Activated CD4-positive, CD25-positive, alpha-beta regulatory T cell (primary cell): ENCODE measurements at regions not wholly inside any gene's neighbourhood (a gene's known extent, or its start where the extent isn't known, plus 50 kb on each side); places are given as distances from the start of the nearest gene placed in this dataset.

ENCODE experiments used
- DNase-seq, 4 experiments: peaks; one replicate each; lab custom pipeline; 2025; lab: John Stamatoyannopoulos, UW

DNA sequence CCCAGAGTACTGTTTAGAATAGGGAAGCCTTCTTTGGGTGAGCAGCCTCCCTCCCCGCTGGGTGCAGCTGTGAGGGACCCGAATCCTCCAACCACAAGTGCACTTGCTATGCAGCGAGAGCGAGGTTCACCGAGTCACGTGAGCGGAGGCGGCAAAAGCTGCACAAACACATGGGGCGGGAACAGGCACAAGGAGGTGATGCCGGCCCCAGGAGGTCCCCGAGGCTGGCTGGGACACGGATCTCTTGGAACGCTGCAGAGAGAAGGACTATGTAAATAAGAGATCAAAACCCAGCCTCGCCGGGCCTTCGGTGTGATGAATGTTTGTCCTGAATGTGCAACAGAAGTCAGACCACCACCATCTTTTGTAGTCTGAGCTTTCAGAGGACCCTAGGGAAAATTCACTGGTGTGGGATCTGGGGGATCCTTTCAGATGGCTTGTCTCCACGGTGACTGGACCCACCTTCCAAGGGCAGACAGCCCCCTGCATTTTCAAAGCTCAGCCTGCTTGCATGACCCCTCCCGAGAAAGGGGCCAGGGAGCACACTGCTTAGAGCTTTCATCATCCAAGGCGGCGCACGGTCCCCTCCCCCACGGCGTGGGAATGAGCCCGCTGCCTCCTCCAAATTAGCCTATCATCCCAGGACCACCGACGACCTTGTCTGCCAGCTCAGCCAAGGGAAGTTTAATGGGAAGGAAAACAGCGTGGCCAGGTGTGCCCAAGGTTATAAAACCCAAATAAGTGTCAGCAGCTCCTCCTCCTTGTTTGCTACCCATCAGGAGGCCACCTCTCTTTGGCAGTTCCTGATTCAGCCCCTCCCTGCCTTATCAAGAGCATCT, 327.7 kb downstream of the CXCL12 start:
- DNase-seq, result no peak

DNA sequence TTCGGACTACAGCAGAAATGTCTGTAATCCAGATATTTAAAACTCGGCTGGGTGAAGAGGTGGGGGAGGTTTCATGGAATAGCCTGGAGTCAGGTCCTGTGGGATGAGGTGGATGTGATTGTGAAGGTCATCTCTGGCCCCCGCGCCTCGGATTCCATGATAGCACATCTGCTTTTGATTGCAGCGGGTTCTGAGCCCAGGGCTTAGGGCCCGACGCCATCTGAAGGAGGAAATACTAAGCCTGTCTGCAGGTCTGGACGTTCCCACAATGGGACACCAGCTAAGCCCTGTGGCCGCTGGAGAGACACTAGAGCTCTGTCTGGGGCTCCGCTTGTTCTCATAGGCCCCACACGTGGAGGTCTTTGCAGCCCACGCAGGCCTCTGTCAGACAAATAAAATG, 328.7 kb downstream of the CXCL12 start:
- DNase-seq, result no peak

DNA sequence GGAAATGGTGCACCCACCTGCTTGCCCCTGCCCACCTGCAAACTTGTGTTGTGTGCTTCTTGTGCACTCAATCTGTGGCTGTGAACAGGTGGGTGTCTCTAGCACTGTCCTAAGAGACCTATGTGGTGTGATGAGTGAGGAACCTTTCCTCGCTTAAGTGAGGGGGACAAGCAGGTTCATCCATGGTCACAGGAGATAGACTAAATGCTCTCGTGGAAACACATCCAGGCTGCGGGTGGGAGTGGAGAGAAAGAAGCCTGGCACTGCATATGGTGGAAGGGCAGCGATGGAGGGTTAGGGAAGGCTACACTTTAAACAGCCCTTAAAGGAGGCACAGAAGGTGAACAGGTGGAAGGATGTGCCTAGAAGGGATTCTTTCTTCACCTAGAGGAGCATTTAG, 330.9 kb downstream of the CXCL12 start:
- no peak for DNase-seq

DNA sequence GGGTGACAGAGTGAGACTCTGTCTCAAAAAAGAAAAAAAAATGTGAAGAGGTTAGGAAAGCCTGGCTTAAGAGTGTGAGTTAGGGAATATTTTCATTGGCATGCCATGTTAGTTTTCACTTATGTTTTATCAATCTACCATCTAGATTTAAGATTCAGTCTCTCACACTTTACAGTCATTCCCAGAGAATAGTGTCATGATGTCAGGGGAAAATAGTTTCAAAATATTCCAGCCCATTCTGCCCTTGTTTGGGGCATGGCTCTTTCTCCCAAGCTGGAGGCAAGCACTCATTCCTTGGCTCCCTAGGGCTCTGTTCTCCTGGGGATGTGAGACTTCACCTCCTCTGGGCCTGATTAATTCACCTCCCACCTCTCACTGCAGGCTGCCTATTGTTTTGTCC, 331.5 kb downstream of the CXCL12 start:
- no peak for DNase-seq

DNA sequence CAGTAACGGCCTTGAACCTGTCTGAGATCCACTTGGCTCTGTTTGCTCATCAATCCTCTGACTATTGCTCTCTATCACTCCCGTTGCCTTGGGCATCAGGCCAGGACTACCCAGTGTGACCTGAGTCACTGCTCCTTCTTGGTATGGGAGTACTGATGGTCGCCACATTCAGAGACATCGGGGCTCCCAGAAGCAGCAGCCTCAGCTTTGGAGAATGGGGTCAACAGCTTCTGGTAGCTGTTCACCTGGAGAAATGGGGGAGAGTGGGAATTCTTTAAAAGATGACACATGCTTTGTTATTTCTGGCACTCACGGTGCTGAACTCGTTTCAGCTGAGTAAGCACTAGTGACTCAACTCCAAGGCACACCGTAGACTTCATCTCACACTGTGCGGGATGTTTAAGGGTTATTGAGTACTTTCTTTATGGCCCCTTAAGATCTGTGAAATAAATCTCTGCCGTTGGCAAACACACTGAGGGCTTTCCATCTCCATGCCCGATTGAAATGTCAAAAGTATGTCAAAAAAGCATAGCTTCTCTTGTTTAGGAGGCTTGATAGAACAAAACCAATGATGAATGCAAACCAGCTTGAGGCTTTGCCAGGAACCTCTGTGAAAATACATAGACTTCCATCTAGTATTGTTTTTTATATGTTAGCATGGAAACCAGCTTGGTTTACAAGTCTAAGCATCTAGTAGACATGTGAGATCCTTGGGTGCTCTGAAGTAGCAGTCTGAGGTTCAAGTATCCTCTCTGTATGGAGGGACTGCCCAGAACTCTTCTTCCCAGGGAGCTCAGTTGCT, 333.1 kb downstream of the CXCL12 start:
- no peak for DNase-seq

DNA sequence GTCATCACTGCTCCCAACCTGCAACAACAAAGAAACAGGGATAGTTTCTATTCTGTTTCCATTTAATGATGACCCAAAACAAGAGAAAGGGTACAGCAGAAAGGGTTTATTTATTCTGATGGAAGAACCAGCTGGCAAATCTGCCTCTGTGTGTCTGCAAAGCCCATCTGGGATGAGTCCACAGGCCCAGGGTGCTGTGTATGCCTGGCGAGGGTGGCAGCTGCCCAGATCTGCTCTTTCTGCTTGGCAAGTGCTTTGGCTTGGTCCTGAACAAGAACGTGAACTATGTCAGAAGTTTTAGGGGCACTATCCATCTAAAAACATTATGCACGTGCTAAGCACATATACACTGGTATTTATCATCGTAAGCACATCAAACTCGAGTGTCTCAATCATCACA, 333.8 kb downstream of the CXCL12 start:
- no peak for DNase-seq

DNA sequence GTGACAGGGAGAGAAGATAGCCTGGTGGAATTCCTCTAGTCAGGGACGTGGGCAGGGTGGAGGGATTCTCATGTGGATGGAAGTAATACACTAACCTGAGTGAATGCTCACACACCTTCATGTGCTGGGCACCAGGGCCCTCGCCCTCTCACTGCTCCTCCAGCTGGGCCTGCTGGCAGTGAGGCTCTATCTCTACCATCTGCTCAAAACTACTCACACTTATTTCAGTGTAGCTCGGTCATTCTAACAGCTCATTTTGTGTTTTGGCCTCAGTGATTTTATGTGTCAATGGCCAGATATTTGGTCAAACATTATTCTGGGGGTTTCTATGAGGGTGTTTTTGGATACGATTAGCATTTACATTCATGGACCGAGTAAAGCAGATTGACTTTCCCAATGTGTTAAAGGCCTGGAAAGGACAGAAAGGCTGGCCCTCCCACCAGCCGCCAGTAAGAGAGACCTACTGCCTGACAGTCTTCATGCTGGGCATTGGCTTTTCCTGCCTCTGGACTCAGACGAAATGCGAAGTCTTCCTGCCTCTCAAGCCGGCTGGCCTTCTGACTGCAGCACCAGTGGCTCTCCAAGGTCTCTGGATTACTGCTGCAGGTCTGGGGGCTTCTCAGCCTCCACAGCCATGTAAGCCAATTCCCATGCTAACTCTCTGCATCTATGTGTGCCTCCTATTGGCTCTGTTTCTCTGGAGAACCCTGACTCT, 335.4 kb downstream of the CXCL12 start:
- DNase-seq, result no peak

DNA sequence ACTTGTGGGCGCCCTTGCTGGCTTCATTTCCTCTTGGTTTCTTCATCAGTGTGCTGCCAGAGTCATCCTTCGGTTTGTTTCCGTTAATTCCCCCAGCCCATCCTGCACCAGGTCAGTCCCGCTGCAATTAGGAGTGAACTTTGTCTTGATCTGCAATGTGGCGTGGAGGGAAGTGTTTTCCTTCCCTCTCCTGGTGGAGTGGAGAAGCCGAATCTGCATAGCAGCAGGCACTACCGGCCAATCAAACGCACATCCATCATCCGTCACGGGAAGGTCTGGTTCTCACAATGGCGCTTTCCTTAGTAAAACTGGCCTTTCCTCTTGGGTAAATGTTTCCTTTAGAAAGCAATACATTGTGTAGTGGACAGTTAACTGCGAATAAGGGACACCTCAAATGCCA, 337.5 kb downstream of the CXCL12 start:
- DNase-seq, result no peak

DNA sequence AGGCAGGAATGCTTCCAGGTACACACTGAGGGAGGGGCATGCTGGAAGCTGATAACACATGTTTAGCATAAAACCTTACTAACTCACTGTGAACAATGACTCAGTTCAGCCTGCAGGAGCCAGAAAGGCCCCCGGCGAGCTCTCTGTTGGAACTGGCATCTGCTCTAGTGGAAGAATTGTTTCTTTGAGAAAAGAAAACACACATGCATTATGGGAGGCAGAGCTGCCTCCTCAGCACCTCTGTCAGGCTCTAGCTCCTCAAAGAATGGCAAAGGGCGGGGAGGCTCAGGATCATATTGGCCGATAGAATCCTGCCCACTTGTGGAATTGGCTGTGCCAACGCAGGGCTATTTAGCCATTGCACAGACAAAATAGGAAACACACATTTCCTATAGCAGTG, 338.3 kb downstream of the CXCL12 start:
- no peak for DNase-seq

DNA sequence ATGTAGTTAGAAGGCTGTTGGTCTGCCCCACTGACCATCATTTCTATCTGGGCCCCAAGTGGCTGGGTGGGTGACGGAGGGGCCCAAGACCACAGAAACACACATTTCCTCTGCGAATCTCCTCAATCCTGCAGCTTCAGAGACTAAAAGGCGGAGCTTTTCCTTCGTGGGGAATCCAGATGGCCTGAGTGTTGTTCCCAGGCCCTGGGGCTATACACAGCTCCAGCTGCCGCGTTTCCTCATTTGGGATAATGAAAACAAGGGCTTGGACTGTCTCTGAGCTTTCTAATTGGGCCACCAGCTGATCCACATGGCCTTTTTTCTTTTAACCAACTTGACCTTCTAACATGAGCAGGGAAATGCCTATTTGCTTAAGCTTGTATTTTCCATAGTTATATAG, 339.9 kb downstream of the CXCL12 start:
- DNase-seq, result no peak

DNA sequence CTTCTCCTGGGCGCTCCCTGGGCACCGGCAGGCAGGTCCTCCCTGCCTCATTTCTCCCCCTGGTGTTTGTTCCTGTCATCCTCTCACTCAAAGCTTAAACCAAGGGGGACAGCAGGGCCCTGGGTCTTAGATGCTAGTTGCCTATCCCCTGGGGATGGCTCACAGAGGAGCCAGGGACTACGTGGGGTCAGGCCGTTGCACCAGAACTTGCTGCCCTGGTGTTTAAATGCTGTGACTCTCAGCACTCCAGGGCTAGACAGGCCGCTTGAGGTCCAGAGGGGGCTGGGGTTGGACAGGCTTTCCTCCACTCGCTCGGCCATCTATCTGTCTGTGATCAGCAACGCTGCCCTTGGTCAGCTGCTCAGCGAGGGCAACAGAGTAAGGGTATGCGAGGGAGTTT, 340.3 kb downstream of the CXCL12 start:
- DNase-seq, result no peak

DNA sequence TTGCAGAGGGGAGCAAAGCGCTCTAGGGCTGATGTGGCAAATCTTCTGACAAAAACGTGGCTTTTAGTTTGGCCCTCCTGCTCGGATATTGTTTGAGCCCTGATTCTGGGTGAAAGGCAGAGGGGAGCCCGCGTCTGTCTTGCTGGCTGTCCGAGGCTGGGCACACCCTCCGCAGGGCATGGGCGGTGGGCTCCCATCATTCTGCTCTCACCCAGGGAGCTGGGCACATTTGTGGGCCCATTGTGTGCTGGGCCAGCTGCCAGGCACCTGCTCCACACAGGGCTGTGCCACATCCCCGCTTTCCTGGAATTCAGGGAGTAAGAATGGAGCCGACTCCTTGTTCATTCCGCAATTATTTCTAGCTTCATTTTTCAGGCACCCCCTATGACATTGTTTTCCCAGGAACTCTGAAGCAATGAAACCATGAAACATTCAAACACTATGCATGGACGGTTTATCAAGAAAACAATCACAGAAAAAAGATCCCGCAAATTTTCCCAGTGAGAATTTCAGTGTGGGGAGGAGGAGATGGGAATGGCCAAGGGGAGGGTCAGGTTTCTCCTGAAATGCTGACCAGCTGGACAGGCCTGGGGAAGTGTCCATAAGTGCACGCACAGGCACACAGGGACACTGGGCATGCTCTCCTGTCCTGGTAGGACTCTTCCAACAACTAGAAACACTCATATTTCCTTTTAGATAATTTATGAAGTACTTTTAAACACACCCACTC, 341.1 kb downstream of the CXCL12 start:
- no peak for DNase-seq

DNA sequence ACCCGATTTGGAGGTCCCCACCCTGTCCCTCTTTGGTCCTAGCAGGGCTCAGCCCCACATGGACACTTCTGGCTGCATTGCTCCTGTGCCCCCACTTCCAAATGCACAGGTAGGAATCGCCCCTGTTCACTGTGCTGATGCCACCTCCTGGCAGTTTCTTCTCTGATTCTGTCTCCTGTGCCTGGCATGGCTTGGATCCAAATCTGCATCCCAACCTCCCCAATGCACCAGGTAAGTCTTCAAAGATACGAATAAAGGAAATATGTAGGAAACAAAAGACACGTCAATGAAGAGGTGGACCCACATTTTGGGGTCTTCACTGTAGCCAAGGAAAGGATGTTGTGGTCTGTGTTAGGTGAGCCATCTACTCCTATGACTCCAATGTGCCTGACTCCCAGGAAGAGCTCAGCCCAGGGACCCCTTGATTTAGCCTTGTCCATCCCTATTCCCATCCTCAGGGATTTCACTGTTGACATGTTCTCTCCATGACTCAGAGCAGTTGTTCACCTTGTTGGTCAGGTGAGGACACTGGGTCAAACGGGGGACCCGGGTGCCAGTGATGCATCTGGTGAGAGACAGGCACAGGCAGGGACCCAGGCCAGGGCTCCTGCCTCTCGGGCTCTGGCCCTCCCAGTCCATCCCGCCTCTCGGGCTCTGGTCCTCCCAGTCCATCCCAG, 341.8 kb downstream of the CXCL12 start:
- no peak for DNase-seq

DNA sequence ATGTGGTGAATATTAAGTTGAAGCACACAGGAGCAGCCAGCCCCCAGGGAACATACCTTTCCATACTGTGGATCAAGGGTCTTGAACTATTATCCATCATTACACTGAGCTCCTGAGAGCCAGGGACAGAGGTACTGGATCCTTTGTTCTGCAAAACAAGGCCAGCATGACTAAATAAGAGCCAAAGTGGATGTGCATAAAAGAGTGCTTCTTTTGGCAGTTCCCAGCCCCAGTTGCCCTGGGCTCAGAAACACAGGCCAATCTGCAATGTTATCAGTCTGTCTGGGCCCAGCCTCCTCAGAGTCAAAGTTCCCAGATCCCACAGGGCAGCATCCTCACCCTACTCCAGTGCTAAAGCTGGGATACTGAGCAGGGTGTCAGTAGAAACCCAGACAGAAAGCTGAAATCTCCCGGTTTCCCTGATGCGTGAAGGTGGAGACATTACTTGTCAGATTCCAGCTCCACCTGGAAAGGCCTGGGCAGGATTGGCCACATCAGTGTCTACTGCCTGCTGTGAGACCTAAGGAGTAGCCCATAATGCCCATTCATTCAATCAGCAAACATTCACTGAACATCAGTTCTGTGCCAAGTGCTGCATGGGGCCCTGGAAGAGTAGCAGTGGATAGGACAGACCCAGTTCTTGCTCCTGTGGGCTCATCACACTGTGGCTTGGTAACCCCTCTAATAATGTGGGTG, 342.7 kb downstream of the CXCL12 start:
- no peak for DNase-seq

DNA sequence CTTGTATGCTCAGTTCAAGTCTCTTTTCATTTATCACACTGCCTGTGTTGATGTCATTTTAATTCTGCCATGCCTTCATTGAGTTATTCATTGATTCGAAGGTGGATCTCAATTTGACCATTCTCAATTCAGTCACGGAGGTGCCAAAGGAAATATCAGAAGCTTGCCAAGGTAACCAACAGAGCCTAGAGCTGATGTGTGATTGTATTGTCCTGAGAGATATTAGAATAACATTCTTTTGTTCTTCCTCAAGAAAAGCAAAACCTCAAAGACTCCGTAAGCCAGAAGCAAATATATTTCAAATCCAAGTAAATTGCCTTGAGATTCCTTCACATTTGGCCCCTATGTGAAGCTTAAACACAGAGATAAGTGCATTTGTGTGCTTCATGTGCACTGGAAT, 345.3 kb downstream of the CXCL12 start:
- no peak for DNase-seq

DNA sequence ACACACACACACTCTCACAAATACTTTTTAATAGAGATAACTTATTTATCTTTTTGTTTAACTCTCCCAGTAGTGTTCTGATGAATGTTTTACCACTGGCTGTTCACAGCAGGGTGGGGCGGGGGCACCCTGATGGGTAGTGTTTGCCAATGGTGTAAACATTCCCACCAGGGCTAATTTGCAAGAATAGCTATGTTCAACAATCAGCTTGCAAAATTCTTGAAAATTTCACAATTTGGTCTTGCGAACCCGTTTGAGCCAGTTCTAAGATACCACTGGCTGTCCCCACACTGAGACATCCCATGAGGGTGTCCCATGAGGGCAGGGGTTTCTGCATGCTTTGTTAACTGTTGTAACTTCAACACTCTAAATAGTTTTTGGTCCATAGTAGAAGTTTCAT, 348.5 kb downstream of the CXCL12 start:
- DNase-seq, result no peak

DNA sequence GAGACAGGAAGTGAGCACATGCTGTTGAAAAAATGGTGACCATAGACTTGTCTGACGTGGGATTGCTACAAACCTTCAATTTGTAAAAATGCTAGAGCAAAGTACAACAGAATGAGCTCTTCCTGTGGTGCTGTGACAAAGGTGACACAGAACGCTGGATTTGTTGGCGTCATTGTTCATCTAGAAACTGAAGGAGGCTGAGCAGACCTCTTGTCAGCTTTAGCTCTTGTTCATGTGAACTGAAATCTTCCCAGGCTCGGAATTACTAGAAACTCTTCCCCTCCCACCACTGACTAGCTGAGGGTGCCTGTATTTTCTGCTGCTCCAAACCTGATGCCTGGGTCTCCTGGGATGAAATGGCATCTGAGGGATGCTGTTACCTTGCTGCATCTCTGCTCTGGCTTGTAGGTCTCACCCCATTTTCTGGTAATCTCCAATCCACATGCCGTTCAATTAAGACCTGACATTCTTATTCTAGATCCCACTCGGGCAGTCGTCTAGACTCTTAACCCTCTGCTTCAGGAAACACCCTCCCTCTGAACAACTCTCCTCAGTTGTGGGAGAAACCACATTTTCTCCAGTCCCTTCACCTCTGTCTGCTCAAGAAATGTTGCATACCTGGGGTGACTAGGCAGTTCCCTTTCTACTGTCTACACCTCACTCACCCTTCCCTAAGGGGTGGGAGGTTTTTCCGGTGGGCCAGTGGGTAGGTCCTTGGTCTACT, 349.3 kb downstream of the CXCL12 start:
- no peak for DNase-seq

DNA sequence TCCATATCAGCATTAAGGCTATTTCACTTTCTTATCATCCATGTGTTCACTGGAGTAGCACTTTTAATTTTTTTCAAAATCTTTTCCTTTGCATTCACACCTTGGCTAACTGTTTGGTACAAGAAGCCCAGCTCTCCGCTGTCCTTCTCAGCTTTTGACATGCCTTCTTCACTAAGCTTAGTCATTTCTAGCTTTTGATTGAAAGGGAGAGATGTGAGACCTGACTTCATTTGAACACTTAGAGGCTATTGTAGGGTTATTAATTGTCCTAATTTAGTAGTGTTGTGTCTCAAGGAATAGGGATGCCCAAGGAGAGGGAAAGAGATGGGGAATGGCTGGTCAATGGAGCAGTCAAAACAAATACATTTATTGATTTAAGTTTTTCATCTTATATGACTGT, 350.0 kb downstream of the CXCL12 start:
- DNase-seq, result no peak

DNA sequence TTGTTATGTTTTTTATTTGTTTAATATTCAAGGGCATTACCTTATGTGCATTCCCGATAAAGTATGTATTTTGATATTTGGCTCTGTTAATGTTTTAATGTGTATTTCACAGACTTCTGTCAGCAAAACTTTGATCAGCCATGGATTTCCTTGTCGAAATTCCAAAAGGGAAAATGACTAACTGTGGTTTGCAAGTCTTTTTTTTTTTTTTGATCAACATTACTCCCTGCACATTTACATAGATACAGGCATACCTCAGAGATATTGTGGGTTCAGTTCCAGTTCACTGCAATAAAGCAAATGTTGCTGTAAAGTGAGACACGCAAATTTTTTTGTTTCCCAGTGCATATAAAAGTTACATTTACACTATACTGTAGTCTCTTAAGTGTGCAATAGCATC, 351.9 kb downstream of the CXCL12 start:
- DNase-seq, result no peak

DNA sequence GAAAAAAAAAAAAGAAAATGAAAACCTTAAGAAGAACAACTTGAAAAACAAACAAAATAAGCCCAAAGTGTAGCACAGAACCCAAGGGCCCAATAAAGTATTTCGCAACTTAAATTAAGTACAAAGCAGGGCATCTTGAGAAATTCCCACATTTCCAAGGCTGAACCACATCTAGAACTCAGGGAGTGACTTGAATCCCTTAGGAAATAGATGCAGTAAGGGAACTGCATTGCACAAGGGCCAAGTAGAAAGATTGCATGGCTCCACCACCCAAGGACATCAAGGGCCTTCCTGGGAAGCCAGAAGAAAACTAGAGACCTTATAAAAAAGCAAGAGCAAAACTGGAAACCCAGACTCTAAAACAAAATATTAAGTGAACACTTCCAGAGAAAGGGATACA, 352.7 kb downstream of the CXCL12 start:
- no peak for DNase-seq
